Natural killer cell treated with Interleukin-12 subunit alpha and Interleukin-12 subunit beta and Interleukin-15 and Interleukin-18, amount 100 ng/mL, for 72 hours (primary cell): ENCODE measurements at regions not wholly inside any gene's neighbourhood (a gene's known extent, or its start where the extent isn't known, plus 50 kb on each side); places are given as distances from the start of the nearest gene placed in this dataset.

Experiments
- ATAC-seq, 2 donors: fragments of 150-1000 bp; cut with Tn5 transposase in 1 of 2; sonication (Bioruptor Pico), chemical (Tn5 transposase) in 1 of 2; 2 replicates each; pipeline ENCODE4 v1.10.0; 2021
- DNase-seq: peaks from one replicate; pipeline ENCODE4 v3.0.0; 2022; ENCODE audit warnings: low spot score
- H3K27ac Mint-ChIP-seq, 2 donors: 1 replicate in 1 of 2; 2 replicates in 1 of 2; pipeline ENCODE4 v1.8.0; 2022; ENCODE audit warnings: mixed read lengths in 2 of 2, mild to moderate bottlenecking in 1 of 2, moderate library complexity in 1 of 2
- H3K27me3 Mint-ChIP-seq, 2 donors: 1 replicate in 1 of 2; 2 replicates in 1 of 2; pipeline ENCODE4 v1.8.0; 2022; ENCODE audit warnings: mixed read lengths in 2 of 2
- H3K36me3 Mint-ChIP-seq: one replicate; pipeline ENCODE4 v1.8.0; 2022; ENCODE audit warnings: mixed read lengths
- H3K4me1 Mint-ChIP-seq, 2 donors: 1 replicate in 1 of 2; 2 replicates in 1 of 2; pipeline ENCODE4 v1.8.0; 2022; ENCODE audit warnings: low read depth in 2 of 2, mixed read lengths in 2 of 2, mild to moderate bottlenecking in 1 of 2
- H3K4me3 Mint-ChIP-seq: one replicate; pipeline ENCODE4 v1.8.0; 2022; ENCODE audit warnings: mixed read lengths
- H3K9me3 Mint-ChIP-seq: 2 replicates; pipeline ENCODE4 v1.8.0; 2022; ENCODE audit warnings: mixed read lengths

- H3K4me1 Mint-ChIP-seq, result no peaks in the 10 kb centered on the region
- no peaks in the 10 kb centered on the region for H3K9me3 Mint-ChIP-seq
- no peak overlapping the region for H3K4me3 Mint-ChIP-seq
- no peaks in the 10 kb centered on the region for H3K36me3 Mint-ChIP-seq
- ATAC-seq (no peak), DNase-seq (no peak)
- no peak overlapping the region for H3K27ac Mint-ChIP-seq
- H3K27me3 Mint-ChIP-seq, result peaks cover 3 to 22% of the 10 kb centered on the region in 2 donors
Measured at GRCh38 chr18:45248240-45248903, 366.9 kb upstream of the SLC14A2 start.

- H3K9me3 Mint-ChIP-seq, result no peaks in the 10 kb centered on the region
- DNase-seq (no peak), ATAC-seq (no peak)
- no peak overlapping the region for H3K27ac Mint-ChIP-seq
- no peaks in the 10 kb centered on the region for H3K4me1 Mint-ChIP-seq
- H3K27me3 Mint-ChIP-seq, result peaks cover 3 to 22% of the 10 kb centered on the region in 2 donors
- H3K36me3 Mint-ChIP-seq, result no peaks in the 10 kb centered on the region
- no peak overlapping the region for H3K4me3 Mint-ChIP-seq
Measured at GRCh38 chr18:45249246-45249661, 366.0 kb upstream of the SLC14A2 start.

GRCh38 chr18:45250479-45250878, 364.8 kb upstream of the SLC14A2 start:
- DNase-seq, result no peak
- H3K4me1 Mint-ChIP-seq, result no peaks in the 10 kb centered on the region
- peaks cover 3 to 22% of the 10 kb centered on the region in 2 donors for H3K27me3 Mint-ChIP-seq
- H3K9me3 Mint-ChIP-seq, result no peaks in the 10 kb centered on the region
- no peaks in the 10 kb centered on the region for H3K36me3 Mint-ChIP-seq
- no peak for ATAC-seq
- no peak overlapping the region for H3K27ac Mint-ChIP-seq
- no peak overlapping the region for H3K4me3 Mint-ChIP-seq

DNA sequence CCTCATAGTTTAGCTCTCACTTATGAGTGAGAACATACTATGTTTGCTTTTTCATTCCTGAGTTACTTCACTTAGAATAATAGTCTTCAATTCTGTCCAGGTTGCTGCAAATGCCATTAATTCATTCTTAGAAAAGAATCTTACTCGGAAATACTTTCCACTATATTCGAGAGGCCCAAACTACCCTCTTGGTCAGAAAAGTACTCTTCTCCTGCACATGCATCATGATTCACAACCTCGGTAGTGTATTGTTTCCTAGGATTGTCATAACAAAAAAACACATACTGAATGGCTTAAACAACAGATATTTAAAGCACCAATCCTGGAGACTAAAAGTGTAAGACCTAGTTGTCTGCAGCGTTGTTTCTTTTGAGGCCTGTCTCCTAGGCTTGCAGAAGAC, 364.0 kb upstream of the SLC14A2 start:
- ATAC-seq, result no peak
- Mint-ChIP-seq H3K36me3 (no peaks in the 10 kb centered on the region), H3K4me3 (no peak overlapping the region)

DNA sequence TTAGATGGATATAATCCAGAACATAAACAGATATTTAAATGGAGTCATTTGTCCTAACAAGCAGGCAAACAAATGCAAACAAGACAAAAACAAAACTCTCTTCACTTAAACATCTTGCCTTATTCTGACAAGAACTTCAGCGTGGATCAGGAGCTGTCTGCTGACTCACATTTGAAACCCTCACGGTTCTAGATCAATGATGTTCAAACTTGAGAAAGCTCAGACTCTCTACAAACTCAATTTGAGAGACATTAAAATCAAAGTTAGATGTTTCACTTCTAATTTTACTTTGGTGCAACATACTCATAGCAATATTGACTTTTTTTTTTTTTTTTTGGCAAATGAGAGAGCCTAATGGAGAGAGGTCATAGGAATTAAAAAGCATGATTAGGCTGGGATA, 362.8 kb upstream of the SLC14A2 start:
- ATAC-seq, result no peak
- no peak for DNase-seq
- H3K27ac Mint-ChIP-seq, result no peak overlapping the region
- H3K36me3 Mint-ChIP-seq, result no peaks in the 10 kb centered on the region
- no peaks in the 10 kb centered on the region for H3K4me1 Mint-ChIP-seq
- no peak overlapping the region for H3K4me3 Mint-ChIP-seq
- H3K9me3 Mint-ChIP-seq, result no peaks in the 10 kb centered on the region
- peaks cover 3 to 22% of the 10 kb centered on the region in 2 donors for H3K27me3 Mint-ChIP-seq

More for the DNA sequence above, 364.0 kb upstream of the SLC14A2 start:
- Mint-ChIP-seq H3K27ac (no peak overlapping the region), H3K4me1 (no peaks in the 10 kb centered on the region), H3K27me3 (peaks cover 3 to 22% of the 10 kb centered on the region in 2 donors), H3K9me3 (no peaks in the 10 kb centered on the region)
- no peak for DNase-seq

GRCh38 chr18:45253056-45253565, 362.2 kb upstream of the SLC14A2 start:
- no peaks in the 10 kb centered on the region for H3K4me1 Mint-ChIP-seq
- no peak for DNase-seq
- H3K36me3 Mint-ChIP-seq, result no peaks in the 10 kb centered on the region
- H3K27ac Mint-ChIP-seq, result no peak overlapping the region
- ATAC-seq, result no peak
- H3K4me3 Mint-ChIP-seq, result no peak overlapping the region
- H3K27me3 Mint-ChIP-seq, result peaks cover 3 to 16% of the 10 kb centered on the region in 2 donors
- H3K9me3 Mint-ChIP-seq, result no peaks in the 10 kb centered on the region

- no peaks in the 10 kb centered on the region for H3K4me1 Mint-ChIP-seq
- ATAC-seq, result no peak
Measured at GRCh38 chr18:45253973-45254708, 361.1 kb upstream of the SLC14A2 start.

GRCh38 chr18:45254709-45255082, 360.6 kb upstream of the SLC14A2 start:
- no peak for DNase-seq
- ATAC-seq, result no peak
- Mint-ChIP-seq H3K27me3 (peaks cover 10 to 16% of the 10 kb centered on the region in 2 donors), H3K27ac (no peak overlapping the region), H3K9me3 (no peaks in the 10 kb centered on the region), H3K4me1 (no peaks in the 10 kb centered on the region), H3K4me3 (no peak overlapping the region), H3K36me3 (no peaks in the 10 kb centered on the region)

More at GRCh38 chr18:45253973-45254708, 361.1 kb upstream of the SLC14A2 start:
- Mint-ChIP-seq H3K36me3 (no peaks in the 10 kb centered on the region), H3K4me3 (no peak overlapping the region), H3K27me3 (peaks cover 7 to 16% of the 10 kb centered on the region in 2 donors), H3K9me3 (no peaks in the 10 kb centered on the region), H3K27ac (no peak overlapping the region)
- no peak for DNase-seq

- no peak for ATAC-seq
Measured at GRCh38 chr18:45255197-45255890, 359.9 kb upstream of the SLC14A2 start.

GRCh38 chr18:45260125-45260524, 355.2 kb upstream of the SLC14A2 start:
- DNase-seq, result no peak
- Mint-ChIP-seq H3K36me3 (no peaks in the 10 kb centered on the region), H3K9me3 (no peaks in the 10 kb centered on the region), H3K27ac (no peak overlapping the region), H3K4me3 (no peak overlapping the region), H3K4me1 (no peaks in the 10 kb centered on the region), H3K27me3 (peaks cover 12 to 16% of the 10 kb centered on the region in 2 donors)
- no peak for ATAC-seq

More at GRCh38 chr18:45255197-45255890, 359.9 kb upstream of the SLC14A2 start:
- H3K36me3 Mint-ChIP-seq, result no peaks in the 10 kb centered on the region
- H3K27me3 Mint-ChIP-seq, result peaks cover 9 to 16% of the 10 kb centered on the region in 2 donors
- H3K27ac Mint-ChIP-seq, result no peak overlapping the region
- no peaks in the 10 kb centered on the region for H3K9me3 Mint-ChIP-seq
- DNase-seq, result no peak
- H3K4me1 Mint-ChIP-seq, result no peaks in the 10 kb centered on the region
- H3K4me3 Mint-ChIP-seq, result no peak overlapping the region

DNA sequence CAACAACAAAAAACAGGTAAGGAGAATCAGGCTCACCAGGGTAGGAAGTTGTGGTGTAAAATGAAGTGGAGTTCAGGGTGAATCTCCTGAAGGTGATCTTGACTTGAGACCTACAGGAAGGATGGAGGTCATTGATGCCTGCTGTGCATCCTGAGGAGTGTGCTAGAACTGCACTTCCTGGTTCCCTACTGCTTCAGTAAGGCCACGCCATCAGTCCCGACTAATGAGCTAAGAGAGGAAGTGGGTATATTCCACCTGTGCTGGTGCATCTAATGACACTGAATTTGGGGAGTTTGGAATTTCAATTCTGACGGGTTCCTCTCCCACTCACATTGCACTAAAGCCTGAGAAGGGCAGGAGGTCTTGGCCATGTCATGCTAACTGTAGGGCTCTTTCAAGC, 349.3 kb upstream of the SLC14A2 start:
- Mint-ChIP-seq H3K4me1 (no peaks in the 10 kb centered on the region), H3K27me3 (peaks cover 22 to 24% of the 10 kb centered on the region in 2 donors), H3K9me3 (no peaks in the 10 kb centered on the region), H3K36me3 (no peaks in the 10 kb centered on the region), H3K4me3 (no peak overlapping the region), H3K27ac (no peak overlapping the region)
- DNase-seq (no peak), ATAC-seq (no peak)

- no peaks in the 10 kb centered on the region for H3K36me3 Mint-ChIP-seq
- DNase-seq, result no peak
- peaks cover 24 to 28% of the 10 kb centered on the region in 2 donors for H3K27me3 Mint-ChIP-seq
- H3K27ac Mint-ChIP-seq, result no peak overlapping the region
- H3K4me1 Mint-ChIP-seq, result no peaks in the 10 kb centered on the region
- ATAC-seq, result no peak
- H3K9me3 Mint-ChIP-seq, result no peaks in the 10 kb centered on the region
- no peak overlapping the region for H3K4me3 Mint-ChIP-seq
Measured at GRCh38 chr18:45267622-45268021, 347.7 kb upstream of the SLC14A2 start.

GRCh38 chr18:45268583-45268982, 346.7 kb upstream of the SLC14A2 start:
- ATAC-seq (peak in 1 of 2 donors; percentile 11), DNase-seq (no peak)
- H3K4me3 Mint-ChIP-seq, result no peak overlapping the region
- H3K9me3 Mint-ChIP-seq, result no peaks in the 10 kb centered on the region
- H3K4me1 Mint-ChIP-seq, result no peaks in the 10 kb centered on the region
- no peak overlapping the region for H3K27ac Mint-ChIP-seq
- H3K36me3 Mint-ChIP-seq, result no peaks in the 10 kb centered on the region
- H3K27me3 Mint-ChIP-seq, result peaks cover 24 to 28% of the 10 kb centered on the region in 2 donors

DNA sequence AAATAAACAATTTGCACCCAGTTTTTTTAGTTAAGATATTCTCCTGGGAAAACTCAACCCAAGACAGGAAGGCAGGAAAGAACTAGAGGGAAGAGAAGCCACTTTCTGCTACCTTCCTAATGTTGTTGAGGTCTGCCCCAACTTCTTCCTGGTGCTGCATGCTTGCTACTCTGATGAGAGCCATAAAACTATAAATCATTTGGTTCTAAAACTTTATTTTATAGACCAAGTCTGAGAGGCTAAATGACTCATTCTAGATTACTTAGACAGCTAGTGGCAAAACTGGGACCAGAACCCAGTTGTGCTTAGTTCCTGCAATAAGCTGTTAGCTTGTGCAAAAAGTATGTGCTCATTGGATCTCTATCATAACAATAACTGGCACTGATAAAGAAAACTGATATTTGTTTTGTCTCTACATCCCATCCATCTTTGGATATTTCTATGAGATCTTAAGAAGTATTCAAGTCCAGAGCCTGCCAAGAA, 344.9 kb upstream of the SLC14A2 start:
- ATAC-seq, result no peak

More for the DNA sequence above, 344.9 kb upstream of the SLC14A2 start:
- no peaks in the 10 kb centered on the region for H3K36me3 Mint-ChIP-seq
- H3K27me3 Mint-ChIP-seq, result peaks cover 20 to 22% of the 10 kb centered on the region in 2 donors
- H3K4me1 Mint-ChIP-seq, result no peaks in the 10 kb centered on the region
- H3K4me3 Mint-ChIP-seq, result no peak overlapping the region
- no peak overlapping the region for H3K27ac Mint-ChIP-seq
- H3K9me3 Mint-ChIP-seq, result no peaks in the 10 kb centered on the region
- no peak for DNase-seq
